Mesenchymal stem cell (in vitro differentiated cells and primary cell): ENCODE measurements at regions not wholly inside any gene's neighbourhood (a gene's known extent, or its start where the extent isn't known, plus 50 kb on each side); places are given as distances from the start of the nearest gene placed in this dataset.
A peak's percentile ranks its signal among the peaks of the same experiment; 100 is the strongest.

Source experiments
- DNase-seq: peaks from one replicate; pipeline ENCODE4 v3.0.0-alpha.2; 2013
- H2AFZ ChIP-seq: one replicate; pipeline ENCODE4 v1.6.1; 2013; ENCODE audit warnings: low read depth, mild to moderate bottlenecking, control low read depth, inconsistent platforms, low read length, moderate library complexity
- H2AK5ac ChIP-seq: 2 replicates; pipeline ENCODE4 v1.6.1; 2013; ENCODE audit warnings: low read length, moderate library complexity, mild to moderate bottlenecking, inconsistent platforms; ENCODE audit not compliant: severe bottlenecking
- H2BK120ac ChIP-seq: one replicate; pipeline ENCODE4 v1.6.1; 2013; ENCODE audit warnings: low read depth, mild to moderate bottlenecking, inconsistent platforms, low read length, moderate library complexity
- H2BK12ac ChIP-seq, 2 experiments: one replicate each; pipeline ENCODE4 v1.6.1; 2013; ENCODE audit warnings: inconsistent platforms in 2 of 2, low read length in 2 of 2, mild to moderate bottlenecking in 2 of 2, moderate library complexity in 2 of 2, control low read depth in 1 of 2
- H2BK15ac ChIP-seq: one replicate; pipeline ENCODE4 v1.6.1; 2013; ENCODE audit warnings: mild to moderate bottlenecking, low read depth, inconsistent platforms; ENCODE audit not compliant: poor library complexity, severe bottlenecking
- H2BK5ac ChIP-seq: 2 replicates; pipeline ENCODE4 v1.6.1; 2013; ENCODE audit warnings: low read depth, mild to moderate bottlenecking, low read length, control low read depth, inconsistent platforms; ENCODE audit not compliant: poor library complexity, severe bottlenecking
- H3K14ac ChIP-seq, 2 experiments: one replicate each; pipeline ENCODE4 v1.6.1; 2013; ENCODE audit warnings: inconsistent platforms in 2 of 2, low read length in 2 of 2, control low read depth in 1 of 2, mild to moderate bottlenecking in 1 of 2, moderate library complexity in 1 of 2
- H3K18ac ChIP-seq, 2 experiments: one replicate each; pipeline ENCODE4 v1.6.1; 2013; ENCODE audit warnings: inconsistent platforms in 2 of 2, low read length in 2 of 2, control low read depth in 1 of 2, low read depth in 1 of 2, mild to moderate bottlenecking in 1 of 2
- H3K23ac ChIP-seq, 2 experiments: one replicate each; pipeline ENCODE4 v1.6.1; 2013; ENCODE audit warnings: inconsistent platforms in 2 of 2, low read length in 2 of 2, mild to moderate bottlenecking in 2 of 2, moderate library complexity in 2 of 2, control low read depth in 1 of 2
- H3K27ac ChIP-seq: 2 replicates; pipeline ENCODE4 v1.5.1; 2013; ENCODE audit warnings: mild to moderate bottlenecking, moderate library complexity, low read length, control low read depth, inconsistent platforms; ENCODE audit not compliant: poor library complexity, severe bottlenecking
- H3K27me3 ChIP-seq, 2 experiments: 2 replicates each; pipeline versions ENCODE4 v1.6.1 to v1.7.0; 2013; ENCODE audit warnings: low read length in 2 of 2, mild to moderate bottlenecking in 2 of 2, moderate library complexity in 2 of 2, control low read depth in 1 of 2, inconsistent platforms in 1 of 2; ENCODE audit not compliant: control insufficient read depth in 1 of 2, insufficient read depth in 1 of 2
- H3K36me3 ChIP-seq, 2 experiments: 2 replicates each; pipeline versions ENCODE4 v1.6.1 to v1.7.0; 2013; ENCODE audit warnings: low read length in 2 of 2, control low read depth in 1 of 2, inconsistent platforms in 1 of 2, low read depth in 1 of 2, mild to moderate bottlenecking in 1 of 2; ENCODE audit not compliant: insufficient read depth in 2 of 2, control insufficient read depth in 1 of 2
- H3K4ac ChIP-seq, 2 experiments: one replicate each; pipeline ENCODE4 v1.6.1; 2013; ENCODE audit warnings: inconsistent platforms in 2 of 2, low read length in 2 of 2, mild to moderate bottlenecking in 2 of 2, moderate library complexity in 2 of 2, control low read depth in 1 of 2, low read depth in 1 of 2
- H3K4me1 ChIP-seq: 2 replicates; pipeline ENCODE4 v1.6.1; 2013; ENCODE audit warnings: low read depth, low read length, control low read depth; ENCODE audit not compliant: control insufficient read depth, insufficient read depth
- H3K4me2 ChIP-seq: 2 replicates; pipeline ENCODE4 v1.6.1; 2013; ENCODE audit warnings: low read length, mild to moderate bottlenecking, inconsistent platforms; ENCODE audit not compliant: poor library complexity, severe bottlenecking
- H3K4me3 ChIP-seq, 2 experiments: 2 replicates each; pipeline versions ENCODE4 v1.5.1 to v1.7.0; 2013; ENCODE audit warnings: low read length in 2 of 2, mild to moderate bottlenecking in 2 of 2, control low read depth in 1 of 2, low read depth in 1 of 2; ENCODE audit not compliant: insufficient read depth in 1 of 2
- H3K79me1 ChIP-seq: replicated peaks from 2 replicates; pipeline ENCODE4 v1.6.1; 2013; ENCODE audit warnings: mild to moderate bottlenecking, control low read depth, low read length, inconsistent platforms; ENCODE audit not compliant: poor library complexity, severe bottlenecking
- H3K9ac ChIP-seq: 2 replicates; pipeline ENCODE4 v1.7.0; 2013; ENCODE audit warnings: mild to moderate bottlenecking, low read length, moderate library complexity
- H3K9me3 ChIP-seq: 2 replicates; pipeline ENCODE4 v1.7.0; 2013; ENCODE audit warnings: mild to moderate bottlenecking, low read length; ENCODE audit not compliant: control insufficient read depth
- H4K8ac ChIP-seq: one replicate; pipeline ENCODE4 v1.6.1; 2013; ENCODE audit warnings: inconsistent platforms, mild to moderate bottlenecking, low read length, moderate library complexity
- H4K91ac ChIP-seq: one replicate; pipeline ENCODE4 v1.6.1; 2013; ENCODE audit warnings: mild to moderate bottlenecking, low read length, inconsistent platforms
- whole genome bisulfite sequencing: methylation state at CpG from one replicate; pipeline ENCODE4 v1.1.7; 2013; ENCODE audit warnings: mixed read lengths; 5-methylcytosine and 5-hydroxymethylcytosine counted together

DNA sequence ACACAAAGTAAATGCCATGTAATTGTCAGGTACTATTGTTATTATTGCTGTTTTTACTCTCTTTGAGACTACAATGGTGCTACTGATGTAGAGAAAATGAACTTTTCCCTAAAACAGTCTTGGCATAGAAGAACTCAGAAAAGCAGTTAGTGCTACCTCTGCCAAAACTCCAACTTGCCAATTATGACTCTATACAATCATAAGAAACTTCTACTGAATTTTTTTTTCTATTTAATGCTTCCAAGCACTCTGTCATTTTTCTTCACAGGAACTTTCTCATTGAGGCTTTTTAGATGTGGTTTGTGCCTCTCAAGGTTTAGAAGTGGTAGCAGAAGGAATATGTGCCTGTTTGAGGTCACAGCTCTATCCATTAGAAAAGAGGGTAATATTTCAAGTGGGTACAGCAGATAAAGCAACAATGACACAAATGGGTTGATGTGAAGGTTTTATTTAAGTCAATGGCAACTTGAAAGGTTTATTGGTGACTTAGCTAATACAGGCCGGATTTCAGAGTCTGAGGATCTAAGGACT is 64.0 kb upstream of the FERD3L start:
- Histone ChIP-seq H3K4ac (no peak overlapping the region), H3K9me3 (no peaks in the 10 kb centered on the region), H2BK120ac (no peak overlapping the region), H2AFZ (no peak overlapping the region), H4K91ac (no peak overlapping the region), H3K4me3 (no peak overlapping the region), H3K4me2 (no peak overlapping the region), H2BK12ac (no peak overlapping the region), H3K23ac (no peak overlapping the region), H3K27ac (no peak overlapping the region), H4K8ac (no peak overlapping the region), H3K27me3 (no peaks in the 10 kb centered on the region), H3K36me3 (no peaks in the 10 kb centered on the region), H3K9ac (no peak overlapping the region), H2BK15ac (no peak overlapping the region), H3K14ac (no peak overlapping the region), H2BK5ac (no peak overlapping the region), H3K4me1 (no peaks in the 10 kb centered on the region), H3K79me1 (no peaks in the 10 kb centered on the region), H2AK5ac (no peak overlapping the region), H3K18ac (no peak overlapping the region)
- WGBS, result no CpG with 5 or more reads among the region's 1 CpG
- peak; percentile 6 for DNase-seq

DNA sequence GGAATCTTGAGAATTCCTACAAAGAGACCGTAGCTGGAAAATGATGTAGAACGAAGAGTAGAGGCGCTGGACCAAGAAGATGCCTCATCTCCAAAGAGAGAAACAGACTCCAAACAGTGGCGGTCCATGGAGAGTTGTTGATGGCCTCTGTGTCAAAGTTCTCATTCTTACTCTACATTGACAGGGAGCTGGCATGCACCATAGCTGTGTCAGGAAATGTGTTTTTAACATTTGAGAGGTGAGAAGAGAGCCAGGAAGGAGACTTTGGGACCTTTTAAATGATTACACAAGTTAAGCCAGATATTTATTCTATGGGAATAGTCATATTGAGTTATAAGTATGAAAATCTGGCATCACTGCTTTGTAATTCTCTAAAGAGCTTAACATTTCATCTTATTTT is 61.5 kb upstream of the FERD3L start:
- H3K4me3 ChIP-seq, result no peak overlapping the region
- WGBS, result 92% methylated on average over 4 of the region's 4 CpGs

DNA sequence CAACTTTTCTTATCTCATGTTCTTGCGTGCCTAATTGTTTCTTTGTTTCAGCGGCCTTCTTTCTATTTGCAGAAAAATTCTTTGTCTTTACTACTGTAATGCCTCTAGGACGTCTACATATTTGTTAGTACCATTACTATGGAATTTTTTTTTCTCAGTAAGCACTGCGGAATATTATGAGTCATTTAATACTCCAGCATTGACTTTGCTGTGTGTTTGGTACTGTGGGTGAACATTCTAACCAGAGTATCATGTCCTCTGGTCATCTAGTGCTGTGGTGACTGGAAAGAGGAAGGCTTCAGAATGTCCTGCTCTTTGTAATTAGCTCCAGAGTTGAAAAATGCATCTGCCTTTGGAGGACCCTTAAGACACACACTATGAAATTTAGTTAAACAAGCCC is 58.5 kb upstream of the FERD3L start:
- no peaks in the 10 kb centered on the region for H3K4me1 ChIP-seq
- H2AK5ac ChIP-seq, result no peak overlapping the region
- H3K14ac ChIP-seq, result no peak overlapping the region
- H3K9ac ChIP-seq, result no peak overlapping the region
- H3K4me2 ChIP-seq, result no peak overlapping the region
- DNase-seq, result no peak
- H3K9me3 ChIP-seq, result no peaks in the 10 kb centered on the region
- no peak overlapping the region for H3K18ac ChIP-seq
- no peaks in the 10 kb centered on the region for H3K36me3 ChIP-seq
- 100% methylated on average over 2 of the region's 4 CpGs for WGBS
- H3K4me3 ChIP-seq, result no peak overlapping the region
- H3K4ac ChIP-seq, result no peak overlapping the region
- H2AFZ ChIP-seq, result no peak overlapping the region
- H4K8ac ChIP-seq, result no peak overlapping the region
- H3K27ac ChIP-seq, result no peak overlapping the region
- H3K79me1 ChIP-seq, result no peaks in the 10 kb centered on the region
- no peak overlapping the region for H3K23ac ChIP-seq
- H2BK15ac ChIP-seq, result no peak overlapping the region
- no peaks in the 10 kb centered on the region for H3K27me3 ChIP-seq
- no peak overlapping the region for H2BK5ac ChIP-seq
- H2BK12ac ChIP-seq, result no peak overlapping the region
- no peak overlapping the region for H4K91ac ChIP-seq
- no peak overlapping the region for H2BK120ac ChIP-seq

More for the DNA sequence above, 61.5 kb upstream of the FERD3L start:
- Histone ChIP-seq H2AFZ (no peak overlapping the region), H2BK15ac (no peak overlapping the region), H3K4me2 (no peak overlapping the region), H3K9me3 (no peaks in the 10 kb centered on the region), H4K8ac (no peak overlapping the region), H3K79me1 (no peaks in the 10 kb centered on the region), H3K27me3 (no peaks in the 10 kb centered on the region), H2AK5ac (no peak overlapping the region), H4K91ac (no peak overlapping the region), H2BK120ac (no peak overlapping the region), H3K4ac (no peak overlapping the region), H2BK12ac (no peak overlapping the region), H3K4me1 (no peaks in the 10 kb centered on the region), H2BK5ac (no peak overlapping the region), H3K14ac (no peak overlapping the region), H3K9ac (no peak overlapping the region), H3K36me3 (no peaks in the 10 kb centered on the region), H3K18ac (no peak overlapping the region), H3K23ac (no peak overlapping the region), H3K27ac (no peak overlapping the region)
- no peak for DNase-seq

DNA sequence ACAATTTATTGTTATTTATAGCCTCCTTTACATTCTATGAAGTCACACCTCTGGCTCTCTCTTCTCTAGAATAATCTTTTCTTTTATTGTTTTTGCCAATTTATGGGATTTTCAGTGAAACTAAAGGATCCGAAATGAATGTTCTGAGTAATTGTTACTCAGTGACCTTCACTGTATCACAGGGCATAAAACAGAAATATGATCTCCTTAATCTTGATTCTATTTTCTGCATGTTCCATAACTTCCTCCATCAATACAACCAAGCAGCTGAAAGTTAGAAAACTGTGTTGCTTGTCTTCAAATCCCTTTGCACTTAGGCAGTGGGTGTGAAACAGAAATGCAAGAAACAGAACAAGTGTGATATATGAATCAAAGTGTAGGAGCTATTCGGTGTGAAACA is 57.4 kb upstream of the FERD3L start:
- no peak overlapping the region for H2BK120ac ChIP-seq
- DNase-seq, result no peak
- H2BK12ac ChIP-seq, result no peak overlapping the region
- no peak overlapping the region for H3K23ac ChIP-seq
- H2BK15ac ChIP-seq, result no peak overlapping the region
- H3K4me1 ChIP-seq, result no peaks in the 10 kb centered on the region
- H3K27me3 ChIP-seq, result no peaks in the 10 kb centered on the region
- H3K14ac ChIP-seq, result no peak overlapping the region
- no peak overlapping the region for H3K18ac ChIP-seq
- no peaks in the 10 kb centered on the region for H3K9me3 ChIP-seq
- H3K9ac ChIP-seq, result no peak overlapping the region
- no peak overlapping the region for H2BK5ac ChIP-seq
- no peak overlapping the region for H2AK5ac ChIP-seq
- H3K4me2 ChIP-seq, result no peak overlapping the region
- H4K8ac ChIP-seq, result no peak overlapping the region
- H4K91ac ChIP-seq, result no peak overlapping the region
- H2AFZ ChIP-seq, result no peak overlapping the region
- no peaks in the 10 kb centered on the region for H3K79me1 ChIP-seq
- H3K27ac ChIP-seq, result no peak overlapping the region
- H3K36me3 ChIP-seq, result no peaks in the 10 kb centered on the region
- H3K4ac ChIP-seq, result no peak overlapping the region
- H3K4me3 ChIP-seq, result no peak overlapping the region
- WGBS, result 97% methylated on average over 2 of the region's 2 CpGs
